ENCODE measurements at regions not wholly inside any gene's neighbourhood (a gene's known extent, or its start where the extent isn't known, plus 50 kb on each side); places are given as distances from the start of the nearest gene placed in this dataset.
A peak's percentile ranks its signal among the peaks of the same experiment; 100 is the strongest.
"Not testable (repeated sequence)": the region's sequence is repeated elsewhere in the genome, so short reads cannot be mapped to it uniquely, and the experiment has no call there.

DNA sequence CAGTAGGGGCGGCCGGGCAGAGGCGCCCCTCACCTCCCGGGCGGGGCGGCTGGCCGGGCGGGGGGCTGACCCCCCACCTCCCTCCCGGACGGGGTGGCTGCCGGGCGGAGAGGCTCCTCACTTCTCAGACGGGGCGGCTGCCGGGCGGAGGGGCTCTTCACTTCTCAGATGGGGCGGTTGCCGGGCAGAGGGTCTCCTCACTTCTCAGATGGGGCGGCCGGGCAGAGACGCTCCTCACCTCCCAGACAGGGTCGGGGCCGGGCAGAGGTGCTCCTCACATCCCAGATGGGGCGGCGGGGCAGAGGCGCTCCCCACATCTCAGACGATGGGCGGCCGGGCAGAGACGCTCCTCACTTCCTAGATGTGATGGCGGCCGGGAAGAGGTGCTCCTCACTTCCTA is 389.8 kb downstream of the DSEL start:
- not testable (repeated sequence) for DNase-seq

DNA sequence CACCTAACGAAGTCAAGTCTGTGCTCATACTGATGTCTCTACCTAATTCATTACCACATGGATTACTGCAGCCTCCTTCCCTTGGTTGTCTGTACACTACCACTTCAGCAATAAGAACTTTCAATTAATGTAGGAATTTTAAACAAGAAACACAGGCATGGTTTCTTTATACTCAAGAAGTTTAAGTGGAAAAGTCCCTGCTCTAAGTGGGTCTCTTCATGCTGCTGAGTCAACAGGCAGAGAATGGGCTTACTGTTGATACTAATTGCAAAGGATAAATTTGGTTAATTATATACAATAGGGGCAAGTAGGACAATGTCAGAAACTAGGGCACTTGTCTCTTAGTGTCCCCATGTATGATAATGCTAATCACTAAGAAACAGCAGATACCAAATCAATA is 392.6 kb downstream of the DSEL start:
- DNase-seq = no peak

- DNase-seq = no peak
Measured at GRCh38 chr18:67117804-67118203, 398.7 kb downstream of the DSEL start.

DNA sequence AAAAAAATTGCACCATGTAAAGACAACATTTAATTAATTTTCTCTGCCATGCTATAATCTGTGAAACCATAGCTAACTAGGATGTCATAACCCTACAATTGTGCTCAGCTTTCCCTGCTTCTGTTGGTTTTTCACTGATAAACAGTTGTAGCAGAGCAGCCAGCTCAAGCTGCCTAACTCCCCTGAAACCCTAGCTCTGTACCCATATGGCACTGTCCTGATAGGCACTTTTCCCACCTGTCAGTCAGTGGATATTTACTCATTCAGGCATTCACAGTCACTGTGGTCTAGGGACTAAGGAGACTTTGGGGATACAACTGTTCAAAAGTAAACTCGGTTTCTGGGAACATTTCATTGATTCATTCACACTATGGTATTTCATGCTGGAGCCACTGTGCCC is 407.0 kb downstream of the DSEL start:
- no peak for DNase-seq

- no peak for DNase-seq
Measured at GRCh38 chr18:67108894-67109293, 407.6 kb downstream of the DSEL start.

DNA sequence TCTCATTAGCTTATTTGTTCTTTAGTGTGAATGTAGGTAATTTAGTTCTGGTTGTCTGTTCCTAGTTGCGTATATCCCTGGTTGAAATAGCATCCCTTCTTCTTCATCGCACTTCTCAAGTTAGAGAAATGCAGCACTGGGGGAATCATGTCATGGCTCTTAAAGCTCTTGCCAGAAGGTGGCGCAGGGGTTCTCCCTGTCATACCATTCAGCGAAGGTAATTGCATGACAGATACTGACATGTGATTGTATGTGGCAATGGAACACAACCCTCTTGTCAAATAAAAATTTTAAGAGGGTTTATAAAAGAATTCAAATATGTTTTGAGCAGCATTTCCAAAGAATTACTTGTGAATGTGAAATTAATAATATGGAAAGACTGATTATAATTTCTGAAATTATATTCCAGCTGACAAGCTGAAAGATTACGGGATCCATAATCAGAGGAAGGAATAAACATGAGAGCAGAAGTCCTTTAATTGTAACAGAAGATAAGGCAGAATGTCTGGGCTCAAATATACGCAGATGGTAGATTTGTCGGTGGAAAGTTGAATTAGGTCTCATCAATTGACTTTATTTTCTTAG is 411.7 kb downstream of the DSEL start:
- peak; percentile 17 for DNase-seq

DNA sequence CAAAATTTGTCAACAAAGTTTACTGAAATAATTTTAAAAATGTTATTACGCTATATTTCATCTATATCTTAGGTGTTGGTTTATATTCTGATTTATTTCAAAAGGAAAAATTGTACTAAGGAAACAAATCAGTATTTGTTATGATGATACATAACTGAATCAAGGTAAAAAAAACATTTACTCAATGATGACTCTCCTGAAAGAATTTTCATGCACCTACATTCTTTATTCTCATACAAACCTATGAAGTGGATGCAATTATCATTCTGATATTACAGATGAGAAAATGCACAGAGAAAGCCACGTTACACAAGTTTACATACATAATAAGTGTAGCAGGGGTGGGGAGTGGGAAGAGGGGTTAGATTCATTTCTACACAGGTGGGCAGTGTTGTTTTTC is 422.4 kb downstream of the DSEL start:
- no peak for DNase-seq

GRCh38 chr18:67092141-67092540 is 424.4 kb downstream of the DSEL start:
- no peak for DNase-seq

GRCh38 chr18:67081482-67082211 is 434.9 kb downstream of the DSEL start:
- no peak for DNase-seq

- no peak for DNase-seq
Measured at GRCh38 chr18:67080601-67081000, 435.9 kb downstream of the DSEL start.

GRCh38 chr18:67074309-67074708 is 442.2 kb downstream of the DSEL start:
- DNase-seq = no peak

GRCh38 chr18:67072791-67073190 is 443.7 kb downstream of the DSEL start:
- no peak for DNase-seq

GRCh38 chr18:67068608-67069007 is 447.9 kb downstream of the DSEL start:
- DNase-seq = no peak

DNA sequence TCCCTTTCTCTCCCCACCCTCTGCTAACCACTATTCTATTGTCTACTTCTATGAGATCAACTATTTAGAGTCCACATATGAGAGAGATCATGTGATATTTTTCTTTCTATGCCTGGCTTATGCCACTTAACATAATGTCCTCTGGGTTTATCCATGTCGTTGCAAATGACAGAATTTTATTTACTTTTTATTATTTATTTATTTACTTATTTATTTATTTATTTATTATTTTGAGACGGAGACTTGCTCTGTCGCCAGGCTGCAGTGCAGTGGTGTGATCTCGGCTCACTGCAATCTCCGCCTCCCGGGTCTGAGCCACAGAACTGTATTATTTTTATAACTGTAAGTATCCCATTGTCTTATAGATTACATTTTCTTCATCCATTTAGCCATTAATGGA is 443.4 kb upstream of the CDH19 start:
- DNase-seq = no peak

DNA sequence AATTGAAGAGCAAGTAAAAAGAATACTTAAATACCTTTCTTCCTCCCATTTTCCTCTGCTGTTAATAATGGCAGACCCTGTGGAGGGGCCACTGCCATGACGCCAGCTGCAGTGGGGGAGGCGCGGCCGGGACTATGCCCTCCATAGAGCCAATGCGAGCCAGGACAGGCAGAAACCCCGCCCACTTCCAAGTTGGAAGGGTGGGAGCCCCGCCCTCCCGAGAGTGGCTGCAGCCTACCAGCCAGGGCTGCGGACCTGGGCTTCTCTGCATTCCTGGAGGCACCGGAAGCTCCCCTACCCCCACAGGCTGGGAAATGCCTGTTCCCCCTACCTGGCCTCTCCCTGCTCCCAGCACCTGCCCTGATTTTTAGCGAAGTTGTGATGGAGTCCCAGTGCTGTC is 439.4 kb upstream of the CDH19 start:
- DNase-seq = no peak

DNA sequence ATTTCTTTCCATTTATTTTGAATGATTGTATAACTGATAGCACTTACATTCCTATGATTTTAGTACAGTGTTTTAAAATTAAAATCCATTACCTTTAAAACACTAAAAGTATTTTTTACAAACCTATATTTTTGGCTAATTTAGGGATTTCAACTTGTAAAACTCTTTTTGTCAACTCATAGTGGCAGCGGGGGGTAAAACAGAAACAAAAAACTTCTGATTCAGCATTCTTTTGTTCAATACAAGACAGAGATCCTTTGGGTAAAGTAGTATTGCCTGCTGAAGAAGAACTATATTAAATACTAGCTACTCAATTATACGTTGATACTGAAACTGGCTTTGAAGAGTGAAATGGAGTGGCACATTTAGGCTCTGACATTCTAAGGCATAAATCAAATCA is 437.4 kb upstream of the CDH19 start:
- DNase-seq = no peak

DNA sequence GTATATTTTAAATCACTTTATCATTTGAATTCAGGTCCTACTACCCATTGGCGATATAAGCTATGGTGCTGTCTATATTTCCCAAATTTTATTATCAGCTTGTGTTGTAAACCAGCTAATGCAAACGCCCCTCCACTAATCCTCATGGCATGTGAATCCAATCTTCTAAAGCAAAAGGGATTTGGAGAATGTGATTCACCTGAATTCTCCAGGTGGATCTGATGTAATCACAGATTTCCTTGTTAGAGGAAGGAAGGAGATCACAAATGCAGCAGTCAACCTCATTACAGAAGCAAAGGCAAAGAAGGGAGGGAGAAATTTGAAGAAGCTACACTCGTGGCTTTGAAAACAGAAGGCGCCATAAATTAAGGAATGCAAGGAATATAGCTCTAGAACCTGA is 431.1 kb upstream of the CDH19 start:
- DNase-seq = no peak

GRCh38 chr18:67023059-67023458 is 419.2 kb upstream of the CDH19 start:
- DNase-seq = no peak

DNA sequence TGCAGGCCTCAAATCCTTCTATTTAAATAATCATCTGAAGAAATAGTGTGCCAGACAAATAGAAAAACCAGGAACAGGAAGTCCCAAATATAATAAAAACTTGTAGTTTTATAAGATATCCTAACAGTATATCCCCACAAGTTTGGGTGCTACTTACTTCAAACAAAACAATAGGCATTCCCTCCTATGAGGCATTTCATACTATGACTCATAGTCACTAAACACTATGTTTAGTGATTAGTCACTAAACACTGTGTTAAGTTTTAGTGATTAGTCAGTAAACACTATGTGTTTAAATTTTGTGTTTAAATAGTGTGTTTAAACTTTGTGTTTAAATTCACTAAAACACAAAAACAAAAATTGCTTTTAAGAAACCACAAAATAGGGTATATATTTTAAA is 407.0 kb upstream of the CDH19 start:
- no peak for DNase-seq

DNA sequence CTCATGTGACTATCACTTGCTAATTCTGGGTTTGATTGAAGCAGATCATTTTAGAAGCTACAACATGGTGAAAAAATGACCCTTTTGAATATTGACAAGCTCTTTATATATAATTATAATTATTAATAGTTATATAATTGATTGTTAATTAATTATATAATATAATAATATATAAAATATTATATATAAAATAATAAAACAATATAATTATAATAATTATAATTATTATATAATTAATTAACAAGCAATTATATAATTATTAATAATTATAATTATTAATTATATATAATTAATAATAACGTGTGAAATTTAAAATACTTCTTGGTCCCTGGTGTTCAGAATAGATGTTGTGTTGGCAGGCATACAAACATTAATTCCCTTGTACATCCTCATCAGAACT is 404.1 kb upstream of the CDH19 start:
- no peak for DNase-seq

DNA sequence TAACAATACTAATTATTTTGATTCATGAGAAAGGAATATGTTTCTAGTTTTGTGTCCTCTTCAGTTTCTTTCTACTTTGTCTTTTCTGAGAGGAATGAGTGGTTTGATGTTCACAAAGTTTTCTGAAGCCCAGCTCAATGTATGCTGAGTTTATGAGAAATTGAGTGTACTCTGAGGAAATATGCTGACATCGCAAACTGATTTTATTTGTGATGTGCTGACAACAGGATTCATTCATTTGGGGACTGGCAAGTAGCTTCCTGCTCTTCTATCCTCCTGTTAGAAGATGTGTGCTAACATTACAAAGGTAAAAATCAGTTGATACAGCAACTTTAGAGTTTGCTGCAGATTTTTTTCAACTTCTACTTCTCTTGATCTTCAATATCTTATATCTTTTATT is 403.2 kb upstream of the CDH19 start:
- no peak for DNase-seq

- DNase-seq = no peak
Measured at GRCh38 chr18:67001052-67001451, 397.2 kb upstream of the CDH19 start.

DNA sequence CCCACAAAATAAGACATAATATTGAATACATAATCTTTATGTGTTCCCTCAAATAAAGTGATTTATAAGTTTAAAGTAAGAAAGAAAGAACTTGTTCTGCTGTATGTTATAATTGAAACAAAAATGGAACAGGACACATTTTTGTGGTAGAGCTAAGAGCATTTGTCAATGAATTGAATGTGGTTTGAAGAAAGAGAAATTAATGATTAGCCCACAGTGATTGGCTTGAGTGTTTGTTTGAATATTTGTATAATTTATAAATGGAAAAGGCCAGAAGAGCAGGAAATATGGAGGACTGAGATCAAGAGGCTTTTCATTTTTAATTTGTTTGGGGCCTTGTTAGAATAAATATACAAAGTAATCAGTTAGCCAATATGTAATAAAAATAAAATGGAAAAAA is 395.1 kb upstream of the CDH19 start:
- DNase-seq = no peak

GRCh38 chr18:66995270-66995669 is 391.4 kb upstream of the CDH19 start:
- DNase-seq = no peak

DNA sequence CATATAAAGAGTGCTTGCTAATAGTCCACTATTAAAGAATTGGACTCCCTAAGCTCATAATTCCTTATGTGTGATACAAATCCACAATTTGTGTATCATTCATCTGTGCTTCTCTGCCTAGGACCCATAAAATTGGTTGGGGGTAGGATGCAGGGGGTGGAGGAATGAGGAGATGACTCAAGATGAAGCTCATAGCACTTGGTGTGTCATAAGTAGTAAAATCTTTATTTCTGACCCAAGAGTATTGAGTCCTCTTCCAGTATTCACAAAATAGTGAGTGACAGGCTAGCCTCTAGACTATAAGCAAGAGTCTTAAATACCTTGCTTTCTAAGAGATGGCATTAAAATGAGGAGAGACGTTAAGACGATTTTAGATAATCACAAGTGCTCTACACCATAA is 390.9 kb upstream of the CDH19 start:
- DNase-seq = no peak
